GM12878 (cell line): ENCODE measurements at regions not wholly inside any gene's neighbourhood (a gene's known extent, or its start where the extent isn't known, plus 50 kb on each side); places are given as distances from the start of the nearest gene placed in this dataset.

ENCODE experiments used
- ATAC-seq: fragments of 200-7000 bp; cut with Tn5 transposase; 3 replicates; pipeline ENCODE4 v1.9.1; 2020; ENCODE audit warnings: mild to moderate bottlenecking, moderate library complexity
- BruUV-seq: library from RNA; stranded (reverse); fragments of 400-500 nt; replicated peaks from 2 replicates; lab custom pipeline; 2021; lab: Mats Ljungman, UMichigan
- CTCF ChIA-PET: fragments of 300-600 bp; sonication (Branson Sonifier 250); formaldehyde crosslinking; extraction: SDS; loops from one replicate; lab custom pipeline; 2021; ENCODE audit warnings: inconsistent platforms; lab: Yijun Ruan, JAX
- POLR2A ChIA-PET: fragments of 350-600 bp; formaldehyde crosslinking; extraction: SDS; loops from one replicate; lab custom pipeline; 2021; ENCODE audit warnings: inconsistent platforms; lab: Charles Lee
- RAD21 ChIA-PET: fragments of 300-600 bp; sonication (Branson Sonifier 250); formaldehyde crosslinking; loops from one replicate; lab custom pipeline; 2023; ENCODE audit warnings: antibody characterized with exemption; ENCODE audit not compliant: unreplicated experiment; lab: Charles Lee
- SMC1A ChIA-PET: fragments of 300-600 bp; sonication (Branson Sonifier 250); formaldehyde crosslinking; loops from one replicate; lab custom pipeline; 2023; ENCODE audit not compliant: unreplicated experiment, uncharacterized antibody; lab: Charles Lee
- DNase-seq: peaks from one replicate; pipeline ENCODE4 v3.0.0-alpha.2; 2011; ENCODE audit warnings: low read depth, low spot score
- FAIRE-seq: peaks from 3 replicates; lab custom pipeline; 2011; peaks lifted over from hg19 to GRCh38; lab: Jason Lieb, UNC
- H2AFZ ChIP-seq: 2 replicates; pipeline ENCODE4 v1.6.0; 2011; ENCODE audit warnings: low read depth, low read length, control low read depth; ENCODE audit not compliant: control insufficient read depth
- H3K27ac ChIP-seq: 2 replicates; pipeline ENCODE4 v1.5.1; 2011; ENCODE audit warnings: control low read depth; ENCODE audit not compliant: control insufficient read depth, insufficient read depth
- H3K27me3 ChIP-seq, 2 experiments: replicated peaks in 1 of 2; 2 replicates each; pipeline versions ENCODE4 v1.6.0 to v1.6.1; 2011; ENCODE audit warnings: low read length in 1 of 2; ENCODE audit not compliant: control insufficient read depth in 2 of 2, insufficient read depth in 2 of 2
- H3K36me3 ChIP-seq, 2 experiments: 2 replicates each; pipeline ENCODE4 v1.5.1; 2011; ENCODE audit warnings: low read length in 1 of 2; ENCODE audit not compliant: control insufficient read depth in 2 of 2, insufficient read depth in 2 of 2
- H3K4me1 ChIP-seq: 2 replicates; pipeline ENCODE4 v1.6.1; 2011; ENCODE audit warnings: mild to moderate bottlenecking, low read length, moderate library complexity, mixed read lengths; ENCODE audit not compliant: control insufficient read depth, insufficient read depth
- H3K4me2 ChIP-seq: 2 replicates; pipeline ENCODE4 v1.6.0; 2011; ENCODE audit warnings: control low read depth; ENCODE audit not compliant: control insufficient read depth, insufficient read depth
- H3K4me3 ChIP-seq: fragments of 200-600 bp; sonication (generic); 2 replicates; pipeline ENCODE4 v1.5.1; 2016
- H3K79me2 ChIP-seq: 2 replicates; pipeline ENCODE4 v1.6.0; 2011; ENCODE audit warnings: low read length; ENCODE audit not compliant: control insufficient read depth, insufficient read depth
- H3K9ac ChIP-seq: 2 replicates; pipeline ENCODE4 v1.8.0; 2011; ENCODE audit warnings: low read length, control low read depth, mixed read lengths; ENCODE audit not compliant: control insufficient read depth, insufficient read depth
- H3K9me3 ChIP-seq: replicated peaks from 3 replicates; pipeline ENCODE4 v1.5.1; 2011; ENCODE audit warnings: mild to moderate bottlenecking, low read length; ENCODE audit not compliant: control insufficient read depth, insufficient read depth
- H4K20me1 ChIP-seq: 2 replicates; pipeline ENCODE4 v1.6.0; 2011; ENCODE audit not compliant: control insufficient read depth, insufficient read depth
- ATF7 ChIP-seq: fragments of 450-650 bp; IDR thresholded peaks from 2 replicates; pipeline ENCODE4 v1.6.1; 2016; ENCODE audit warnings: low read depth, mild to moderate bottlenecking
- CEBPB ChIP-seq, 2 experiments: fragments of 150-350 bp in 1 of 2; IDR thresholded peaks; 2 replicates each; pipeline ENCODE4 v1.6.1; 2012 to 2014; ENCODE audit warnings: low read depth in 2 of 2, low read length in 2 of 2, borderline replicate concordance in 1 of 2, inconsistent platforms in 1 of 2
- PML ChIP-seq: IDR thresholded peaks from 2 replicates; pipeline ENCODE4 v1.6.1; 2012; ENCODE audit warnings: low read length, inconsistent platforms
- RFX5 ChIP-seq: IDR thresholded peaks from 2 replicates; pipeline ENCODE4 v1.6.1; 2011; ENCODE audit warnings: low read depth, low read length, improper control_type of control experiment
- SMARCA5 ChIP-seq: fragments of 450-650 bp; IDR thresholded peaks from 2 replicates; pipeline ENCODE4 v1.6.1; 2017; ENCODE audit warnings: mild to moderate bottlenecking
- SRF ChIP-seq, 2 experiments: IDR thresholded peaks; 2 replicates each; pipeline ENCODE4 v1.6.1; 2011; ENCODE audit warnings: low read depth in 2 of 2, low read length in 2 of 2, mild to moderate bottlenecking in 1 of 2, moderate library complexity in 1 of 2
- ZNF24 ChIP-seq: fragments of 450-650 bp; IDR thresholded peaks from 2 replicates; pipeline ENCODE4 v1.6.1; 2017; ENCODE audit warnings: antibody characterized with exemption, mild to moderate bottlenecking
- WGBS: methylation state at CpG from one replicate; pipeline ENCODE4 v1.1.6; 2016; ENCODE audit warnings: low lambda C conversion rate; ENCODE audit not compliant: insufficient replicate concordance, insufficient coverage; ENCODE audit errors: missing lambda C conversion rate; 5-methylcytosine and 5-hydroxymethylcytosine counted together
- in situ Hi-C: fragments of 300-500 bp; cut with MboI; formaldehyde crosslinking; loops from 9 replicates; pipeline ENCODE4 v1.14.3; 2018; ENCODE audit warnings: mixed read lengths
- intact Hi-C: fragments of 100-400 bp; cut with micrococcal nuclease; formaldehyde crosslinking; loops from one replicate; pipeline ENCODE4 v1.14.2; 2022; ENCODE audit not compliant: unreplicated experiment
- TF ChIP-seq, protein P1 (sequence below): IDR thresholded peaks from 2 replicates; pipeline ENCODE4 v1.6.1; 2011; ENCODE audit warnings: borderline replicate concordance, low read depth, mild to moderate bottlenecking, moderate library complexity, mixed read lengths, low read length; ENCODE audit not compliant: insufficient read depth; ENCODE audit errors: extremely low read length
- TF ChIP-seq, protein P2 (sequence below): fragments of 450-650 bp; formaldehyde crosslinking; IDR thresholded peaks from 2 replicates; pipeline ENCODE4 v1.4.0; 2022; ENCODE audit warnings: mild to moderate bottlenecking, moderate library complexity
- TF ChIP-seq, protein P3 (sequence below): fragments of 450-650 bp; conservative IDR thresholded peaks from 2 replicates; pipeline ENCODE4 v1.6.1; 2017; ENCODE audit warnings: mild to moderate bottlenecking, moderate library complexity

DNA sequence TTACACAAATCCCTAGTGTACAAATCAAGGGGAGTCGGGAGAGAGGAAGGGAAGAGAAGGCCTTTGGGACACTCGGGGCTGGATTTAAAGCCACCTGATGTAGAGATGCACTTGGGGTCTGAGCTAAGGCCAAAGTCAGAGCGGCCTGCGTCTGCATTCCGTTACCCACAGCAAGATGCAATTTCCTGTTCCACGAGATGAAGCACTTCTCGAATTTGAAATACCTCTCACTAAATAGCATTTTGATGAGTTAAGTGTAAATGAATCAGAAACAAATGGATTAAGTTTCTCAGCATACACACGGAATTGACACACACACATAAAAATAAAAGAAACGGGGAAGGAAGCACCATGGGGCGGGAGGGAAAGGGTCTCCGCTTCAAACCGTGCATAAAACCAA is 386.0 kb downstream of the SOX9 start:
- ChIA-PET SMC1A (interaction anchor here (1.4 to 16.7 kb wide), 7 partner anchors 8 to 83 kb away, joined by 3 to 291 read pairs (median 8); no protein-coding TSS in a partner anchor), RAD21 (interaction anchor here (1.8 to 15.8 kb wide), 3 partner anchors 8 to 83 kb away, joined by 7 to 361 read pairs (median 353); no protein-coding TSS in a partner anchor), CTCF (interaction anchor here (2.0 kb wide), 1 partner anchor 32 kb away, joined by 7 read pairs; no protein-coding TSS in a partner anchor), POLR2A (interaction anchor here (0.7 kb wide), 1 partner anchor 1257 kb away, joined by 3 read pairs; no protein-coding TSS in a partner anchor)
- Histone ChIP-seq H3K9me3 (peaks cover 2% of the 10 kb centered on the region; the same call in 1 of the 3 replicates), H3K79me2 (no peaks in the 10 kb centered on the region), H3K4me2 (no peak overlapping the region), H3K27ac (no peak overlapping the region), H3K36me3 (no peaks in the 10 kb centered on the region), H3K4me3 (no peak overlapping the region), H3K4me1 (no peaks in the 10 kb centered on the region; the same call in 1 of the 2 replicates), H3K9ac (no peak overlapping the region), H3K27me3 (no peaks in the 10 kb centered on the region), H4K20me1 (no peaks in the 10 kb centered on the region), H2AFZ (no peak overlapping the region)
- DNase-seq (no peak), FAIRE-seq (no peak), ATAC-seq (no peak)
- in situ Hi-C loops = no loop called here
- intact Hi-C loops = no loop called here
- 55% methylated on average over 12 of the region's 12 CpGs for WGBS
- no TSS peak for BruUV-seq
- TF ChIP-seq, protein P1, sequence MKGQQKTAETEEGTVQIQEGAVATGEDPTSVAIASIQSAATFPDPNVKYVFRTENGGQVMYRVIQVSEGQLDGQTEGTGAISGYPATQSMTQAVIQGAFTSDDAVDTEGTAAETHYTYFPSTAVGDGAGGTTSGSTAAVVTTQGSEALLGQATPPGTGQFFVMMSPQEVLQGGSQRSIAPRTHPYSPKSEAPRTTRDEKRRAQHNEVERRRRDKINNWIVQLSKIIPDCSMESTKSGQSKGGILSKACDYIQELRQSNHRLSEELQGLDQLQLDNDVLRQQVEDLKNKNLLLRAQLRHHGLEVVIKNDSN = no peak
- TF ChIP-seq PML = no peak
- TF ChIP-seq SMARCA5 = no peak
- no peak for TF ChIP-seq SRF (IDR thresholded peaks at IDR 0.05; ENCODE audit: low read depth in 2 of 2, low read length in 2 of 2)
- TF ChIP-seq ZNF24 = no peak

DNA sequence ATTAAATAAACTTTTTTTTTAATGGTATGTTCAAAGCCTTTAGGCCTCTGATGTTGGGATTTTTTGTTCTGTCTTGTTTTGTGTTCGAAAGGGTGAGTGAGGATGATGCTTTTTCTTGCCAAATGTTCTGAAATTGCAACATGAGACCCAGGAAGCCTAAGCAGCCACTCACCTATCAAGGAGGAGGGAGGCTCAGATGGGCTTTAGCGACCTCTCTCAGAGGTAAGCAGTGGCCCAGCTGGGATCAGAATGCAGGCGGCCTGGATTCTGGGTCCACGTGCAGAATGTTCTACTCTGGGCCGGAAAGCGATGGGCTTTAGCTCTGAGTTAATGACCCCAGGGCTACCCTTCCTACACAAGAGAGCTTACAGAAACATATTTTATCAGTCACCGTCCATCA is 386.6 kb downstream of the SOX9 start:
- ChIA-PET POLR2A (interaction anchor here (5.1 to 8.7 kb wide), 2 partner anchors 9 to 42 kb away, joined by 40 to 143 read pairs; no protein-coding TSS in a partner anchor), CTCF (interaction anchor here (1.0 to 2.0 kb wide), 3 partner anchors 9 to 36 kb away, joined by 3 to 7 read pairs (median 4); no protein-coding TSS in a partner anchor), SMC1A (interaction anchor here (0.6 to 16.7 kb wide), 11 partner anchors 8 to 140 kb away, joined by 3 to 291 read pairs (median 3); no protein-coding TSS in a partner anchor), RAD21 (interaction anchor here (1.1 to 15.8 kb wide), 5 partner anchors 9 to 501 kb away, joined by 3 to 361 read pairs (median 33); no protein-coding TSS in a partner anchor)
- DNase-seq (no peak), FAIRE-seq (no peak), ATAC-seq (no peak)
- Histone ChIP-seq H3K79me2 (no peaks in the 10 kb centered on the region), H4K20me1 (no peaks in the 10 kb centered on the region), H3K9ac (no peak overlapping the region), H3K4me1 (no peaks in the 10 kb centered on the region; the same call in 1 of the 2 replicates), H3K4me2 (no peak overlapping the region), H3K36me3 (no peaks in the 10 kb centered on the region), H3K4me3 (no peak overlapping the region), H2AFZ (no peak overlapping the region), H3K27ac (no peak overlapping the region), H3K27me3 (no peaks in the 10 kb centered on the region), H3K9me3 (peaks cover 2% of the 10 kb centered on the region; the same call in 1 of the 3 replicates)
- in situ Hi-C loops (no loop called here), intact Hi-C loops (no loop called here)
- 82% methylated on average over 7 of the region's 7 CpGs for WGBS
- BruUV-seq = no TSS peak
- TF ChIP-seq, protein P2, sequence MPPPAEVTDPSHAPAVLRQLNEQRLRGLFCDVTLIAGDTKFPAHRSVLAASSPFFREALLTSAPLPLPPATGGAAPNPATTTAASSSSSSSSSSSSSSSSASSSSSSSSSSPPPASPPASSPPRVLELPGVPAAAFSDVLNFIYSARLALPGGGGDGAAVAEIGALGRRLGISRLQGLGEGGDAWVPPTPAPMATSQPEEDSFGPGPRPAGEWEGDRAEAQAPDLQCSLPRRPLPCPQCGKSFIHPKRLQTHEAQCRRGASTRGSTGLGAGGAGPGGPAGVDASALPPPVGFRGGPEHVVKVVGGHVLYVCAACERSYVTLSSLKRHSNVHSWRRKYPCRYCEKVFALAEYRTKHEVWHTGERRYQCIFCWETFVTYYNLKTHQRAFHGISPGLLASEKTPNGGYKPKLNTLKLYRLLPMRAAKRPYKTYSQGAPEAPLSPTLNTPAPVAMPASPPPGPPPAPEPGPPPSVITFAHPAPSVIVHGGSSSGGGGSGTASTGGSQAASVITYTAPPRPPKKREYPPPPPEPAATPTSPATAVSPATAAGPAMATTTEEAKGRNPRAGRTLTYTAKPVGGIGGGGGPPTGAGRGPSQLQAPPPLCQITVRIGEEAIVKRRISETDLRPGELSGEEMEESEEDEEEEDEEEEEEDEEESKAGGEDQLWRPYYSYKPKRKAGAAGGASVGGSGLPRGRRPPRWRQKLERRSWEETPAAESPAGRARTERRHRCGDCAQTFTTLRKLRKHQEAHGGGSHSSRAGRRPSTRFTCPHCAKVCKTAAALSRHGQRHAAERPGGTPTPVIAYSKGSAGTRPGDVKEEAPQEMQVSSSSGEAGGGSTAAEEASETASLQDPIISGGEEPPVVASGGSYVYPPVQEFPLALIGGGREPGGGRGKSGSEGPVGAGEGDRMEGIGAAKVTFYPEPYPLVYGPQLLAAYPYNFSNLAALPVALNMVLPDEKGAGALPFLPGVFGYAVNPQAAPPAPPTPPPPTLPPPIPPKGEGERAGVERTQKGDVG (CRISPR knock-in tag) = no peak
- TF ChIP-seq RFX5 (no peak), CEBPB (IDR thresholded peaks at IDR 0.05; ENCODE audit: borderline replicate concordance in 1 of 2, low read depth in 2 of 2, low read length in 2 of 2) (no peak), ATF7 (no peak)
- TF ChIP-seq, protein P3, sequence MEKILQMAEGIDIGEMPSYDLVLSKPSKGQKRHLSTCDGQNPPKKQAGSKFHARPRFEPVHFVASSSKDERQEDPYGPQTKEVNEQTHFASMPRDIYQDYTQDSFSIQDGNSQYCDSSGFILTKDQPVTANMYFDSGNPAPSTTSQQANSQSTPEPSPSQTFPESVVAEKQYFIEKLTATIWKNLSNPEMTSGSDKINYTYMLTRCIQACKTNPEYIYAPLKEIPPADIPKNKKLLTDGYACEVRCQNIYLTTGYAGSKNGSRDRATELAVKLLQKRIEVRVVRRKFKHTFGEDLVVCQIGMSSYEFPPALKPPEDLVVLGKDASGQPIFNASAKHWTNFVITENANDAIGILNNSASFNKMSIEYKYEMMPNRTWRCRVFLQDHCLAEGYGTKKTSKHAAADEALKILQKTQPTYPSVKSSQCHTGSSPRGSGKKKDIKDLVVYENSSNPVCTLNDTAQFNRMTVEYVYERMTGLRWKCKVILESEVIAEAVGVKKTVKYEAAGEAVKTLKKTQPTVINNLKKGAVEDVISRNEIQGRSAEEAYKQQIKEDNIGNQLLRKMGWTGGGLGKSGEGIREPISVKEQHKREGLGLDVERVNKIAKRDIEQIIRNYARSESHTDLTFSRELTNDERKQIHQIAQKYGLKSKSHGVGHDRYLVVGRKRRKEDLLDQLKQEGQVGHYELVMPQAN = no peak
